Fibroblast of lung (primary cell): ENCODE measurements at regions not wholly inside any gene's neighbourhood (a gene's known extent, or its start where the extent isn't known, plus 50 kb on each side); places are given as distances from the start of the nearest gene placed in this dataset.

Experiments used
- DNase-seq, 2 donors: peaks; one replicate each; pipeline versions ENCODE4 v3.0.0 to v3.0.0-alpha.2; 2010; ENCODE audit warnings: low read depth in 2 of 2
- H2AFZ ChIP-seq: 2 replicates; pipeline ENCODE4 v1.5.1; 2012; ENCODE audit warnings: low read length, control low read depth, inconsistent platforms
- H3K27ac ChIP-seq: 2 replicates; pipeline ENCODE4 v1.5.1; 2011; ENCODE audit warnings: low read length, control low read depth; ENCODE audit not compliant: insufficient read depth
- H3K27me3 ChIP-seq: 2 replicates; pipeline ENCODE4 v1.5.1; 2011; ENCODE audit warnings: mild to moderate bottlenecking, low read length; ENCODE audit not compliant: control insufficient read depth, insufficient read depth
- H3K36me3 ChIP-seq: 2 replicates; pipeline ENCODE4 v1.5.1; 2011; ENCODE audit warnings: low read length; ENCODE audit not compliant: control insufficient read depth, insufficient read depth
- H3K4me1 ChIP-seq: 2 replicates; pipeline ENCODE4 v1.5.1; 2011; ENCODE audit warnings: low read length; ENCODE audit not compliant: control insufficient read depth, insufficient read depth; ENCODE audit errors: extremely low read depth
- H3K4me2 ChIP-seq: 2 replicates; pipeline ENCODE4 v1.5.1; 2011; ENCODE audit warnings: low read length, control low read depth; ENCODE audit not compliant: insufficient read depth; ENCODE audit errors: extremely low read depth
- H3K4me3 ChIP-seq, 4 experiments: fragments of 200-600 bp in 1 of 4; sonication (generic) in 1 of 4; replicated peaks in 1 of 4; 2 replicates each; pipeline ENCODE4 v1.5.1; 2011 to 2016; ENCODE audit warnings: low read length in 4 of 4, low read depth in 3 of 4, mild to moderate bottlenecking in 3 of 4, control low read depth in 2 of 4, inconsistent platforms in 1 of 4, mixed read lengths in 1 of 4; ENCODE audit not compliant: insufficient read depth in 1 of 4; ENCODE audit errors: control extremely low read depth in 1 of 4
- H3K79me2 ChIP-seq: 2 replicates; pipeline ENCODE4 v1.5.1; 2012; ENCODE audit warnings: mild to moderate bottlenecking, low read length, inconsistent platforms; ENCODE audit not compliant: control insufficient read depth, insufficient read depth
- H3K9ac ChIP-seq: 2 replicates; pipeline ENCODE4 v1.5.1; 2011; ENCODE audit warnings: mild to moderate bottlenecking, low read length, control low read depth; ENCODE audit not compliant: insufficient read depth
- H3K9me3 ChIP-seq: 2 replicates; pipeline ENCODE4 v1.5.1; 2012; ENCODE audit warnings: low read depth, low read length; ENCODE audit not compliant: control insufficient read depth, insufficient read depth
- H4K20me1 ChIP-seq: 2 replicates; pipeline ENCODE4 v1.5.1; 2011; ENCODE audit warnings: low read length; ENCODE audit not compliant: control insufficient read depth, insufficient read depth; ENCODE audit errors: extremely low read depth
- CTCF ChIP-seq, 2 donors: IDR thresholded peaks in 1 of 2; conservative IDR thresholded peaks in 1 of 2; 1 replicate in 1 of 2; 2 replicates in 1 of 2; pipeline ENCODE4 v1.5.1; 2011 to 2012; ENCODE audit warnings: low read length in 2 of 2, control low read depth in 1 of 2, inconsistent platforms in 1 of 2, low read depth in 1 of 2, mild to moderate bottlenecking in 1 of 2
- EZH2 ChIP-seq: IDR thresholded peaks from 2 replicates; pipeline ENCODE4 v1.5.1; 2012; ENCODE audit warnings: low read length, control low read depth, mild to moderate bottlenecking; ENCODE audit errors: missing control alignments

- H3K9me3 ChIP-seq, result no peaks in the 10 kb centered on the region
- H3K27ac ChIP-seq, result no peak overlapping the region
- H3K27me3 ChIP-seq, result no peaks in the 10 kb centered on the region
- H3K36me3 ChIP-seq, result no peaks in the 10 kb centered on the region
- no peak overlapping the region for H2AFZ ChIP-seq
- H3K4me1 ChIP-seq, result no peaks in the 10 kb centered on the region
- no peak overlapping the region for H3K4me3 ChIP-seq
- no peak overlapping the region for H3K4me2 ChIP-seq
- H3K9ac ChIP-seq, result no peak overlapping the region
- no peak for DNase-seq
- H3K79me2 ChIP-seq, result no peaks in the 10 kb centered on the region
- H4K20me1 ChIP-seq, result no peaks in the 10 kb centered on the region
- TF ChIP-seq CTCF (conservative IDR thresholded peaks at IDR 0.05 in 1 of 2, IDR thresholded peaks at IDR 0.05 in 1 of 2; ENCODE audit: low read depth in 1 of 2, low read length in 2 of 2) (no peak), EZH2 (no peak)
These were observed 95.9 kb upstream of the DTNBP1 start for GRCh38 chr6:15758631-15759215.

- Histone ChIP-seq H3K36me3 (no peaks in the 10 kb centered on the region), H3K27me3 (no peaks in the 10 kb centered on the region), H2AFZ (no peak overlapping the region), H3K79me2 (no peaks in the 10 kb centered on the region), H3K27ac (no peak overlapping the region), H3K9ac (no peak overlapping the region), H4K20me1 (no peaks in the 10 kb centered on the region), H3K4me3 (no peak overlapping the region), H3K4me2 (no peak overlapping the region), H3K9me3 (no peaks in the 10 kb centered on the region), H3K4me1 (no peaks in the 10 kb centered on the region)
- peak in 1 of 2 donors; percentile 79 for DNase-seq
- no peak for TF ChIP-seq CTCF (conservative IDR thresholded peaks at IDR 0.05 in 1 of 2, IDR thresholded peaks at IDR 0.05 in 1 of 2; ENCODE audit: low read depth in 1 of 2, low read length in 2 of 2)
- TF ChIP-seq EZH2, result no peak
These were observed 92.7 kb upstream of the DTNBP1 start for GRCh38 chr6:15755526-15755925.

- Histone ChIP-seq H3K4me2 (no peak overlapping the region), H3K79me2 (no peaks in the 10 kb centered on the region), H3K27ac (no peak overlapping the region), H3K4me1 (no peaks in the 10 kb centered on the region), H2AFZ (no peak overlapping the region), H4K20me1 (no peaks in the 10 kb centered on the region), H3K27me3 (no peaks in the 10 kb centered on the region), H3K9me3 (no peaks in the 10 kb centered on the region), H3K4me3 (no peak overlapping the region), H3K36me3 (no peaks in the 10 kb centered on the region), H3K9ac (no peak overlapping the region)
- TF ChIP-seq EZH2, result no peak
- no peak for DNase-seq
These were observed 91.9 kb upstream of the DTNBP1 start for GRCh38 chr6:15754706-15755079.
